Spleen (tissue), 7 donors: ENCODE measurements at regions not wholly inside any gene's neighbourhood (a gene's known extent, or its start where the extent isn't known, plus 50 kb on each side); places are given as distances from the start of the nearest gene placed in this dataset.

ENCODE experiments used
- POLR2A ChIP-seq, 3 donors: fragments of 450-650 bp; IDR thresholded peaks; one replicate each; pipeline ENCODE4 v1.5.1; 2017; ENCODE audit warnings: antibody characterized with exemption in 3 of 3, mild to moderate bottlenecking in 1 of 3
- POLR2AphosphoS5 ChIP-seq, 3 donors: sonication (generic); formaldehyde crosslinking; IDR thresholded peaks; one replicate each; pipeline ENCODE4 v1.5.1; 2017; ENCODE audit warnings: antibody characterized with exemption in 3 of 3
- TF ChIP-seq, protein P1 (sequence below), 11 experiments: fragments of 200-600 bp in 7 of 11; fragments of 450-650 bp in 4 of 11; sonication (generic) in 4 of 11; IDR thresholded peaks in 8 of 11; conservative IDR thresholded peaks in 3 of 11; 1 replicate in 7 of 11; 2 replicates in 4 of 11; pipeline versions ENCODE4 v1.4.0 to v1.8.0; 2016 to 2021; ENCODE audit warnings: antibody characterized with exemption in 11 of 11, inconsistent platforms in 4 of 11, mild to moderate bottlenecking in 1 of 11
- donor health status: DM: no; HTN: no; CAD: no; lungs with moderate emphysema.
- donor health status: DM: no; HTN: no; CAD: no.
- donor health status: DM: no; HTN: no; CAD: no.

DNA sequence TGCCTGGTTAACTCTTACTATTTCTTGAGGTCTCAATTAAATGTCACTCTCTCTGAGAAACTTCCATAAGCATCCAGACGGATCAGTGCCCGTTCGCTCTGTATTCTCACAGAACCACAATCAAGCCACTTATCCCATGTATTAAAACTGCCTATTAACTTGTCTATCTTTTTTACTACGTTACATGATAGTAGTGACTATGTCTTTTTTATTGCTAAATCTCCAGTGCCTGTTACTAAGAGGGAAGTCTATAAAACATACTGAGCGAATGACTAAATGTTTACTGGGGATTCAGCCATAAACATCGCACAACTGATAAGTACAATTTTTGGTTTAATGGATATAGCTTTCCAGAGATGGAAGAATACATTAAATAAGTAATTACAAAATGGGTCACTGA is 399.9 kb downstream of the NXPH1 start:
- TF ChIP-seq POLR2AphosphoS5 (IDR thresholded peaks at IDR 0.05) (no peak), POLR2A (IDR thresholded peaks at IDR 0.05) (no peak)
- TF ChIP-seq, protein P1, sequence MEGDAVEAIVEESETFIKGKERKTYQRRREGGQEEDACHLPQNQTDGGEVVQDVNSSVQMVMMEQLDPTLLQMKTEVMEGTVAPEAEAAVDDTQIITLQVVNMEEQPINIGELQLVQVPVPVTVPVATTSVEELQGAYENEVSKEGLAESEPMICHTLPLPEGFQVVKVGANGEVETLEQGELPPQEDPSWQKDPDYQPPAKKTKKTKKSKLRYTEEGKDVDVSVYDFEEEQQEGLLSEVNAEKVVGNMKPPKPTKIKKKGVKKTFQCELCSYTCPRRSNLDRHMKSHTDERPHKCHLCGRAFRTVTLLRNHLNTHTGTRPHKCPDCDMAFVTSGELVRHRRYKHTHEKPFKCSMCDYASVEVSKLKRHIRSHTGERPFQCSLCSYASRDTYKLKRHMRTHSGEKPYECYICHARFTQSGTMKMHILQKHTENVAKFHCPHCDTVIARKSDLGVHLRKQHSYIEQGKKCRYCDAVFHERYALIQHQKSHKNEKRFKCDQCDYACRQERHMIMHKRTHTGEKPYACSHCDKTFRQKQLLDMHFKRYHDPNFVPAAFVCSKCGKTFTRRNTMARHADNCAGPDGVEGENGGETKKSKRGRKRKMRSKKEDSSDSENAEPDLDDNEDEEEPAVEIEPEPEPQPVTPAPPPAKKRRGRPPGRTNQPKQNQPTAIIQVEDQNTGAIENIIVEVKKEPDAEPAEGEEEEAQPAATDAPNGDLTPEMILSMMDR (IDR thresholded peaks at IDR 0.05 in 8 of 11, conservative IDR thresholded peaks at IDR 0.05 in 3 of 11): no peak
